GM21423 (cell line): ENCODE measurements at regions not wholly inside any gene's neighbourhood (a gene's known extent, or its start where the extent isn't known, plus 50 kb on each side); places are given as distances from the start of the nearest gene placed in this dataset.

Experiments used
- ATAC-seq: cut with Tn5 transposase; IDR thresholded peaks from one replicate; pipeline ENCODE4 v1.9.1; 2021; ENCODE audit warnings: mild to moderate bottlenecking, moderate library complexity; ENCODE audit not compliant: unreplicated experiment

DNA sequence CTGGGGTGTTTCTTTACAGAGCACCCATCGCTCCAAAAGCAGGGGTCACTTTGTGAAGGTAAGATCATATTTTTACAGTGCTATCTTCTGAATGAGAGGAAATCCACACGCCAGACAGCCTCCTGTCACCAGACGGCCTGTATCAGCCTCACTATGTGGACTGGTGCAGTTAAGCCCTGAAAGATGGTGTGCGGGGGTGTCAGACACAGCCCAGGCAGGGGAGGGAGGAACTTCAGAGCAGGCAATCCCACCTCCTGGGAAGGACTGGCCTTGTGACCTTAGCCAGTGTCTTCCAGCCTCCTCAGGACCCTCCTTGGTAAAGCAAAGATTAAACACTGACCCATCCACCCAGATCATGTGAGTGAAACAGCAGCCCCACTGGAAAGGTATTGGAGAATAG, 249.4 kb upstream of the CTAGE1 start:
- ATAC-seq: no peak

DNA sequence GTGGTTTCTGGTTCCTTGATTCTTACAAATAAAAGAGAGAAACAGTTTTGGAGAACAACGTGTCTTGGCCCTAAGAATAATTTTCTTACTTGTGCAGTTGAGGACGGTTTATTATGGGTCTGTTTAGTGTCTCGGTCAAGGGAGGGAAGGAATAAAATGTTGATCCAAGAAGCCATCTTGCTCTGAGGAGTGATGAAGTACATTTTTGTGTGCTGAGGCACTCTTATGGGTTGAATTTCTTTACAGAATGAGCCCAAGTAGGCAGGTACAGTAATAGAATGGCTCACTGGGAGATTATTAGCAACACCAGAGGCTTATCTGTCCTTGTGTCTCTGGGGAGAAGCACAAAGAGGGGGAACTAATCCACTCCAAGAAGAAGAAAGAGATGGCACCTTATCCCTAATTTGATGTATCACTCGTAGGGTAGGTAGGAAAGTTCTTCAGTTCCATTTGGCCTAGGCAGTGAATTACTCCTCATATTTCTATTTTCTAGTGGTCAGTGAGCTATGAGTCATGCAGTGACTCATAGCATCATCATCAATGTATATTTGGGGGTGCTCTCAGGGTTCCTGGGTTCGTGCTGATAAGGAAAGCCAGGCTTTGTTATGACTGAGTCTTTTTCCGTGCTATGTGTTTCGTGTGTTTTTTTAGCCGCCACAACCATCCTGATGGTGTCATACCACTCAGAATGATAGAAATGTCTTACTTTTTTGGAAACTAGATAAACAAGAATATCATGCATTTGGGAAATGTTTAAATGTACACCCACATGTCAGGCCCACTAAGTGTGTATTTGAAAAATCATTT, 250.1 kb upstream of the CTAGE1 start:
- ATAC-seq: no peak

DNA sequence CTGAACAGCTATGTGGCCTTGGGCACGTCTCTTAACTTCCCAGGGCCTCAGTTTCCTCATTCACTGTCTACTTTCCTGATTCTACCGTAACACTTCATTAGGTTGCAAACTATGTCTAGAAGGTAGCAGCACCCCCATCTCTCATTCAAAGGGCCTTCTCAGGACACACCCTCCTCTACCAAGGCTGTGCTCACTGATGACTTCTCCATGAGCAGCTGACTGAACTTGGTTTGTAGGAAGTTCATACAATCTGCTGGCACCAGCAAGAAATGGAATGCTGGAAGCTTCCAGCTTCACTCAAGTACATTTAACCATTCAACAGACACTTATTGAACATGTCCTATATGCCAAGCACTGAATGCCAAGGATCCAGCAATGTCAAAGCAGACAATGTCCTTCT, 250.8 kb upstream of the CTAGE1 start:
- ATAC-seq: no peak

DNA sequence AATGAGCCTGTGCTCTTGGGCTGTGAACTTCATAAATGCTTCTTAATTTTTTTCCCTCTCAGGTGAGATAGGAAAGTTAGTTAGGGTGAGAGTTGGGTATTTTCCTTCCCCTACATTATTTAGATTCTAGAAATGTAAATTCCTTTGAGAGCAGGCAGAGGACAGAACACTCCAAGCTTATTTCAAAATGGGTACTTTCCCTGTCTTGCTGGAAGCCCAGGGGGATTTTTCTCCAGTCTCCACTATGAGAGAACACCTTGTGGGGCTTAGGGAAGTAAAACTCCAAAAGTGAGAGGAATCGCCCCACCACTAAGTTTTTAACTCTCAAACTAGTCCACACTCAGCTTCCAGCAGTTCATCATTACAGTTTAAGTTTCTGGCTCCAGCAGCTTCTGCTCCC, 253.2 kb upstream of the CTAGE1 start:
- peak; percentile 59 for ATAC-seq

- ATAC-seq: no peak
Observed at GRCh38 chr18:22673182-22673862, 255.6 kb upstream of the CTAGE1 start.

DNA sequence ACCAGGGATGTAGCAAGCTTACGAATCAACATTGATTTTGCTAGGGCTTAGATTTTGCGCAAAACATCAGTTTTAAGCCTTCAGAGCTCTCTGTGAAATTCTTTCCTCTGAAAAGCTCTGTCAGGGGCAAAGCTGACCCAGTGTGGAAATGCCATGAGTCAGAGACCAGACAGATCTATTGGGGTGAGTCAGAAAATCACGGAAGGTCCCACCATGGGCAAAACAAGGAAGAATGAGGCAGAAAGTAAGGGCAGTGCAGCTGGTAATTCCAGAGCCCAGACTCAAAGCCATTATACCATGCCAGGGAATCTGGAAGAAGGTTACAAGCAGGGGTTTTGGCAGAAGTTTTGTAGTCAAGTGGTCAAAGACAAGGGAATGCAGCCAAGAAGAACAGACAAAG, 256.6 kb upstream of the CTAGE1 start:
- no peak for ATAC-seq

GRCh38 chr18:22675006-22675405, 257.3 kb upstream of the CTAGE1 start:
- ATAC-seq: no peak

DNA sequence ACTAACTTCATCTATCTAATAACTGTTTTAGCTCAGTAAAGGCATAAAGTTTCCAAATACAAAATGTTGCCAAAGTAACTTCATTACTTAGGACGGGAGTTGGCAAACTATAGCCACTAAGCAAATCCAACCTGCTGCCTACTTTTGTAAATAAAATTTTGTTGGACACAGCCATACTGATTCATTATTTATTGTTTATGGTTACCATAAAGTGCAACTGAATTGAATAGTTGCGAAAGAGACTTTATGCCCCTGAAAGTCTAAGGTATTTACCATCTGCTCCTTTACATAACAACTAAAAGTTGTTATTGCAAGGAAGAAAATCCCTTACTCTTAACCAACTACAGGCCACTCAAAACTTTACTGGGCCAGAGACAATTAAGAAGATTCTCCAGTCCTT, 256.7 kb upstream of the RBBP8 start:
- ATAC-seq: no peak

- no peak for ATAC-seq
Observed at GRCh38 chr18:22678486-22678885, 254.6 kb upstream of the RBBP8 start.

- ATAC-seq: no peak
Observed at GRCh38 chr18:22680944-22681343, 252.2 kb upstream of the RBBP8 start.

GRCh38 chr18:22681908-22682307, 251.2 kb upstream of the RBBP8 start:
- ATAC-seq: no peak

- no peak for ATAC-seq
Observed at GRCh38 chr18:22682720-22683119, 250.4 kb upstream of the RBBP8 start.

DNA sequence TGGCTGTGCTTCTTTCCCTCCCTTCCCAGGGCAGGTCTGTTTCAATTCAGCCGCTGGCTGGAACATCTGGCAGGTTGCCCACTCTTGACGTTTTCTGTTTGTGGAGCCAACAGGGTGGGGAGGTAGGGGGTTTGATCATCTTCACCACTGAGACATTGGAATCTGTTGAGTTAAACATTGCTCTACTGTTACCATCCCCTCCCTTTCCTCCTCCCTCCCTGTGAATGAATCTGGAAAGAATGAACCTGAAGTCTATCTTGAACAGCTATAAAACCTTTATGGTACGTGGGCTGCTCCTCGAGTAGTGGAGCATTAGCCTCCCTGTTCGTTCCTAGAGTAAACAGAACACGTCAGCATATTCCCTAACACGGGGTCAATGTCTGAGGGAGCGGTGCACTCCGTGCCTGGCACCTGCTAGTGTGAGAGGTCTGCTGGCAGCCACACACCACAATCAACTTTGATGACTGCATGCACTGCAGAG, 249.9 kb upstream of the RBBP8 start:
- ATAC-seq: no peak

- no peak for ATAC-seq
Observed at GRCh38 chr18:22683786-22684185, 249.3 kb upstream of the RBBP8 start.

GRCh38 chr18:22684268-22684667, 248.9 kb upstream of the RBBP8 start:
- no peak for ATAC-seq

DNA sequence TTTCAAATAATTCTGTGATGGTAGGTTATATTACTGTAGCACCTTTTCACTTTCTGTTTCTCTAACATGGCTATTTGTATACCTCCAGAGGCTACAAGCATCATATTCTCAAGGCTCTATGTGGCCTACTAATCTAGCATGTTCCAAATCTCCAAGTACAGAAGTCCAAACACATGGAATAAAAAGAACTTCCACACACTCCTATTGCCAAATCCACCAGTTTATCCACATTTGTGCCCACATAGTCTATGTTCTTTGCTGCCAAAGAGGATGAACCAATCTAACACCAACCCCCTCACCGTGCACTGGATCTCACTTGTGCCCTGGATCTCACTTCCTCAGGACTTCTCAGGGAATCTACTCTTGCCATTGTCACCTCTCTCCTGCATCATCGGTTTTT, 247.3 kb upstream of the RBBP8 start:
- no peak for ATAC-seq

GRCh38 chr18:22687892-22688680, 245.0 kb upstream of the RBBP8 start:
- no peak for ATAC-seq

DNA sequence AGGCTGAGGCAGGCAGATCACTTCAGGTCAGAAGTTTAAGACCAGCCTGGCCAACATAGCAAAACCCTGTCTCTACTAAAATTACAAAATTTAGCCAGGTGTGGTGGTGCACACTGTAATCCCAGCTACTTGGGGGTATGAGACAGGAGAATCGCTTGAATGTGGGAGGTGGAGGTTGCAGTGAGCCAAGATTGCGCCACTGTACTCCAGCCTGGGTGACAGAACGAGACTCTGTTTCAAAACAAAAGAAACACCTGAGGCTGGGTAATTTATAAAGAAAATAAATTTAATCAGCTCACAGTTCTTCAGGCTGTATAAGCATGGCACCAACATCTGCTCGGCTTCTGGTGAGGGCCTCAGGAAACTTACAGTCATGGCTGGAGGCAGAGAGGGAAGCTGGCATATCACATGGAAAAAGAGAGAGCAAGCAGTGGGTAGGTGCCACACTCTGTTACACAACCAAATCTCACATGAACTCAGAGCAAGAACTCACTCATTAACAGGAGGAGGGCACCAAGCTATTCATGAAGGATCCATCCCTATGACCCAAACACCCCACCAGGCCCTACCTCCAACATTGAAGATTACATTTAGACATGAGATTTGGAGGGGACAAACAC, 244.1 kb upstream of the RBBP8 start:
- ATAC-seq: no peak

GRCh38 chr18:22689712-22690111, 243.4 kb upstream of the RBBP8 start:
- no peak for ATAC-seq

GRCh38 chr18:22690556-22690955, 242.6 kb upstream of the RBBP8 start:
- ATAC-seq: no peak
